ENCODE measurements at regions not wholly inside any gene's neighbourhood (a gene's known extent, or its start where the extent isn't known, plus 50 kb on each side); places are given as distances from the start of the nearest gene placed in this dataset.

GRCh38 chr1:219467524-219467923 lies 145.4 kb downstream of the ZC3H11B start:
- no peak for DNase-seq

GRCh38 chr1:219466766-219467165 lies 146.1 kb downstream of the ZC3H11B start:
- DNase-seq, result no peak

GRCh38 chr1:219465212-219466093 lies 147.5 kb downstream of the ZC3H11B start:
- no peak for DNase-seq

GRCh38 chr1:219463636-219464035 lies 149.3 kb downstream of the ZC3H11B start:
- DNase-seq, result no peak

- DNase-seq, result no peak
Measured at GRCh38 chr1:219461981-219462400, 150.9 kb downstream of the ZC3H11B start.

- DNase-seq, result no peak
Measured at GRCh38 chr1:219460896-219461815, 151.7 kb downstream of the ZC3H11B start.

GRCh38 chr1:219460081-219460895 lies 152.6 kb downstream of the ZC3H11B start:
- no peak for DNase-seq

GRCh38 chr1:219459351-219460080 lies 153.4 kb downstream of the ZC3H11B start:
- no peak for DNase-seq

GRCh38 chr1:219446288-219446687 lies 166.6 kb downstream of the ZC3H11B start:
- no peak for DNase-seq

- DNase-seq, result no peak
Measured at GRCh38 chr1:219445864-219446263, 167.0 kb downstream of the ZC3H11B start.

GRCh38 chr1:219444474-219444873 lies 168.4 kb downstream of the ZC3H11B start:
- no peak for DNase-seq

- DNase-seq, result no peak
Measured at GRCh38 chr1:219443763-219444162, 169.1 kb downstream of the ZC3H11B start.

- no peak for DNase-seq
Measured at GRCh38 chr1:219442611-219443061, 170.3 kb downstream of the ZC3H11B start.

GRCh38 chr1:219441884-219442283 lies 171.0 kb downstream of the ZC3H11B start:
- no peak for DNase-seq

GRCh38 chr1:219439376-219439775 lies 173.5 kb downstream of the ZC3H11B start:
- DNase-seq, result no peak

GRCh38 chr1:219438386-219438785 lies 174.5 kb downstream of the ZC3H11B start:
- DNase-seq, result no peak

- no peak for DNase-seq
Measured at GRCh38 chr1:219434923-219435297, 178.0 kb downstream of the ZC3H11B start.

GRCh38 chr1:219434285-219434922 lies 178.5 kb downstream of the ZC3H11B start:
- no peak for DNase-seq

- no peak for DNase-seq
Measured at GRCh38 chr1:219433496-219434131, 179.3 kb downstream of the ZC3H11B start.

- no peak for DNase-seq
Measured at GRCh38 chr1:219433001-219433400, 179.9 kb downstream of the ZC3H11B start.

GRCh38 chr1:219432191-219432606 lies 180.7 kb downstream of the ZC3H11B start:
- DNase-seq, result no peak
